GM12878 (cell line): ENCODE measurements at regions not wholly inside any gene's neighbourhood (a gene's known extent, or its start where the extent isn't known, plus 50 kb on each side); places are given as distances from the start of the nearest gene placed in this dataset.

ENCODE experiments used
- ATAC-seq: fragments of 200-7000 bp; cut with Tn5 transposase; 3 replicates; pipeline ENCODE4 v1.9.1; 2020; ENCODE audit warnings: mild to moderate bottlenecking, moderate library complexity
- BruUV-seq: library from RNA; stranded (reverse); fragments of 400-500 nt; replicated peaks from 2 replicates; lab custom pipeline; 2021; lab: Mats Ljungman, UMichigan
- CTCF ChIA-PET: fragments of 300-600 bp; sonication (Branson Sonifier 250); formaldehyde crosslinking; extraction: SDS; loops from one replicate; lab custom pipeline; 2021; ENCODE audit warnings: inconsistent platforms; lab: Yijun Ruan, JAX
- POLR2A ChIA-PET: fragments of 350-600 bp; formaldehyde crosslinking; extraction: SDS; loops from one replicate; lab custom pipeline; 2021; ENCODE audit warnings: inconsistent platforms; lab: Charles Lee
- RAD21 ChIA-PET: fragments of 300-600 bp; sonication (Branson Sonifier 250); formaldehyde crosslinking; loops from one replicate; lab custom pipeline; 2023; ENCODE audit warnings: antibody characterized with exemption; ENCODE audit not compliant: unreplicated experiment; lab: Charles Lee
- SMC1A ChIA-PET: fragments of 300-600 bp; sonication (Branson Sonifier 250); formaldehyde crosslinking; loops from one replicate; lab custom pipeline; 2023; ENCODE audit not compliant: unreplicated experiment, uncharacterized antibody; lab: Charles Lee
- DNase-seq: peaks from one replicate; pipeline ENCODE4 v3.0.0-alpha.2; 2011; ENCODE audit warnings: low read depth, low spot score
- FAIRE-seq: peaks from 3 replicates; lab custom pipeline; 2011; peaks lifted over from hg19 to GRCh38; lab: Jason Lieb, UNC
- H2AFZ ChIP-seq: 2 replicates; pipeline ENCODE4 v1.6.0; 2011; ENCODE audit warnings: low read depth, low read length, control low read depth; ENCODE audit not compliant: control insufficient read depth
- H3K27ac ChIP-seq: 2 replicates; pipeline ENCODE4 v1.5.1; 2011; ENCODE audit warnings: control low read depth; ENCODE audit not compliant: control insufficient read depth, insufficient read depth
- H3K27me3 ChIP-seq, 2 experiments: replicated peaks in 1 of 2; 2 replicates each; pipeline versions ENCODE4 v1.6.0 to v1.6.1; 2011; ENCODE audit warnings: low read length in 1 of 2; ENCODE audit not compliant: control insufficient read depth in 2 of 2, insufficient read depth in 2 of 2
- H3K36me3 ChIP-seq, 2 experiments: 2 replicates each; pipeline ENCODE4 v1.5.1; 2011; ENCODE audit warnings: low read length in 1 of 2; ENCODE audit not compliant: control insufficient read depth in 2 of 2, insufficient read depth in 2 of 2
- H3K4me1 ChIP-seq: 2 replicates; pipeline ENCODE4 v1.6.1; 2011; ENCODE audit warnings: mild to moderate bottlenecking, low read length, moderate library complexity, mixed read lengths; ENCODE audit not compliant: control insufficient read depth, insufficient read depth
- H3K4me2 ChIP-seq: 2 replicates; pipeline ENCODE4 v1.6.0; 2011; ENCODE audit warnings: control low read depth; ENCODE audit not compliant: control insufficient read depth, insufficient read depth
- H3K4me3 ChIP-seq: fragments of 200-600 bp; sonication (generic); 2 replicates; pipeline ENCODE4 v1.5.1; 2016
- H3K79me2 ChIP-seq: 2 replicates; pipeline ENCODE4 v1.6.0; 2011; ENCODE audit warnings: low read length; ENCODE audit not compliant: control insufficient read depth, insufficient read depth
- H3K9ac ChIP-seq: 2 replicates; pipeline ENCODE4 v1.8.0; 2011; ENCODE audit warnings: low read length, control low read depth, mixed read lengths; ENCODE audit not compliant: control insufficient read depth, insufficient read depth
- H3K9me3 ChIP-seq: replicated peaks from 3 replicates; pipeline ENCODE4 v1.5.1; 2011; ENCODE audit warnings: mild to moderate bottlenecking, low read length; ENCODE audit not compliant: control insufficient read depth, insufficient read depth
- H4K20me1 ChIP-seq: 2 replicates; pipeline ENCODE4 v1.6.0; 2011; ENCODE audit not compliant: control insufficient read depth, insufficient read depth
- ATF7 ChIP-seq: fragments of 450-650 bp; IDR thresholded peaks from 2 replicates; pipeline ENCODE4 v1.6.1; 2016; ENCODE audit warnings: low read depth, mild to moderate bottlenecking
- CBFB ChIP-seq: IDR thresholded peaks from 2 replicates; pipeline ENCODE4 v1.6.1; 2016; ENCODE audit warnings: antibody characterized with exemption, low read depth
- DPF2 ChIP-seq: fragments of 450-650 bp; IDR thresholded peaks from 2 replicates; pipeline ENCODE4 v1.6.1; 2017; ENCODE audit warnings: mild to moderate bottlenecking
- IKZF2 ChIP-seq, 2 experiments: fragments of 450-650 bp; IDR thresholded peaks; 2 replicates each; pipeline ENCODE4 v1.6.1; 2017; ENCODE audit warnings: mild to moderate bottlenecking in 2 of 2, moderate library complexity in 2 of 2
- JUNB ChIP-seq: IDR thresholded peaks from 2 replicates; pipeline ENCODE4 v1.6.1; 2016; ENCODE audit warnings: antibody characterized with exemption, mild to moderate bottlenecking
- LARP7 ChIP-seq: fragments of 450-650 bp; IDR thresholded peaks from 2 replicates; pipeline ENCODE4 v1.6.1; 2017; ENCODE audit warnings: mild to moderate bottlenecking
- MTA2 ChIP-seq: fragments of 450-650 bp; IDR thresholded peaks from 2 replicates; pipeline ENCODE4 v1.6.1; 2016; ENCODE audit warnings: low read depth, mild to moderate bottlenecking, moderate library complexity
- MYB ChIP-seq: fragments of 150-350 bp; IDR thresholded peaks from 2 replicates; pipeline ENCODE4 v1.6.1; 2014; ENCODE audit warnings: mild to moderate bottlenecking, low read depth, low read length, borderline replicate concordance
- POLR2A ChIP-seq: IDR thresholded peaks from 2 replicates; pipeline ENCODE4 v1.6.1; 2011; ENCODE audit warnings: low read depth, mild to moderate bottlenecking, low read length
- WGBS: methylation state at CpG from one replicate; pipeline ENCODE4 v1.1.6; 2016; ENCODE audit warnings: low lambda C conversion rate; ENCODE audit not compliant: insufficient replicate concordance, insufficient coverage; ENCODE audit errors: missing lambda C conversion rate; 5-methylcytosine and 5-hydroxymethylcytosine counted together
- in situ Hi-C: fragments of 300-500 bp; cut with MboI; formaldehyde crosslinking; loops from 9 replicates; pipeline ENCODE4 v1.14.3; 2018; ENCODE audit warnings: mixed read lengths
- intact Hi-C: fragments of 100-400 bp; cut with micrococcal nuclease; formaldehyde crosslinking; loops from one replicate; pipeline ENCODE4 v1.14.2; 2022; ENCODE audit not compliant: unreplicated experiment
- TF ChIP-seq, protein P1 (sequence below): fragments of 150-350 bp; IDR thresholded peaks from 2 replicates; pipeline ENCODE4 v1.6.1; 2014; ENCODE audit warnings: mild to moderate bottlenecking, low read depth, low read length
- TF ChIP-seq, protein P2 (sequence below): fragments of 450-650 bp; IDR thresholded peaks from 2 replicates; pipeline ENCODE4 v1.6.1; 2017; ENCODE audit warnings: low read depth, mild to moderate bottlenecking, moderate library complexity
- TF ChIP-seq, protein P3 (sequence below): IDR thresholded peaks from 2 replicates; pipeline ENCODE4 v1.6.1; 2011; ENCODE audit warnings: borderline replicate concordance, low read depth, mild to moderate bottlenecking, moderate library complexity, low read length; ENCODE audit not compliant: insufficient read depth, poor library complexity, severe bottlenecking
- TF ChIP-seq, protein P4 (sequence below): fragments of 150-350 bp; IDR thresholded peaks from 2 replicates; pipeline ENCODE4 v1.6.1; 2016; ENCODE audit warnings: low read depth, low read length
- TF ChIP-seq, protein P5 (sequence below): fragments of 450-650 bp; IDR thresholded peaks from 2 replicates; pipeline ENCODE4 v1.6.1; 2017; ENCODE audit warnings: mild to moderate bottlenecking, moderate library complexity

DNA sequence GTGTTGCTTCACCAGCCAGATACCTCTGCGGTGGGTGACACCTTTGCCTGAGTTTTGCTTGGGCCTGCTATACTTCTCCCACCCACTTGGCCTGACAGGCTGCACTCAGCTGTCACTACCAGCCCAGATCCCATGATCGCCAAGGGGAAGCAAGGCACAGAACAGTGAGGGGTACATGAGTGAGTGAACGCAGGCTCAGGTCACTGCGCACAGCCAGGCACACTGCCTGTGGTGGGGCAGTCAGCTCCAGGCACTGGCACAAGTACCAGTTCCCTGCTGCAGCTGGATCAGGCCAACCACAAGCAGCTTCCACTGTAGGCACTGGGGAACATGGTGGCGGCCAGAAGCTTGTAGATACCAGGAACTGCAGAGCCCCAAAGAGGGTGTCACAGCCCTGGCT, 441.9 kb upstream of the GRM3 start:
- no TSS peak for BruUV-seq
- ChIA-PET CTCF (no interaction called here), SMC1A (no interaction called here), POLR2A (no interaction called here), RAD21 (no interaction called here)
- in situ Hi-C loops: no loop called here
- no peak for FAIRE-seq
- H4K20me1 ChIP-seq: no peaks in the 10 kb centered on the region
- H3K4me1 ChIP-seq: no peaks in the 10 kb centered on the region
- no peak overlapping the region for H3K9ac ChIP-seq
- no peaks in the 10 kb centered on the region for H3K36me3 ChIP-seq
- H3K4me3 ChIP-seq: no peak overlapping the region
- H3K9me3 ChIP-seq: no peaks in the 10 kb centered on the region; the same call in 2 of the 3 replicates
- no peak overlapping the region for H3K4me2 ChIP-seq
- no peak overlapping the region for H2AFZ ChIP-seq
- no peak overlapping the region for H3K27ac ChIP-seq
- no peak for ATAC-seq
- no peak for DNase-seq
- intact Hi-C loops: no loop called here
- H3K79me2 ChIP-seq: no peaks in the 10 kb centered on the region
- 52% methylated on average over 5 of the region's 5 CpGs for WGBS
- no peaks in the 10 kb centered on the region for H3K27me3 ChIP-seq
- TF ChIP-seq CBFB (no peak), POLR2A (no peak), ATF7 (no peak), DPF2 (no peak), JUNB (no peak), MYB (no peak), LARP7 (no peak), MTA2 (no peak), IKZF2 (IDR thresholded peaks at IDR 0.05) (no peak)
- TF ChIP-seq, protein P1, sequence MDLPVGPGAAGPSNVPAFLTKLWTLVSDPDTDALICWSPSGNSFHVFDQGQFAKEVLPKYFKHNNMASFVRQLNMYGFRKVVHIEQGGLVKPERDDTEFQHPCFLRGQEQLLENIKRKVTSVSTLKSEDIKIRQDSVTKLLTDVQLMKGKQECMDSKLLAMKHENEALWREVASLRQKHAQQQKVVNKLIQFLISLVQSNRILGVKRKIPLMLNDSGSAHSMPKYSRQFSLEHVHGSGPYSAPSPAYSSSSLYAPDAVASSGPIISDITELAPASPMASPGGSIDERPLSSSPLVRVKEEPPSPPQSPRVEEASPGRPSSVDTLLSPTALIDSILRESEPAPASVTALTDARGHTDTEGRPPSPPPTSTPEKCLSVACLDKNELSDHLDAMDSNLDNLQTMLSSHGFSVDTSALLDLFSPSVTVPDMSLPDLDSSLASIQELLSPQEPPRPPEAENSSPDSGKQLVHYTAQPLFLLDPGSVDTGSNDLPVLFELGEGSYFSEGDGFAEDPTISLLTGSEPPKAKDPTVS: no peak
- TF ChIP-seq, protein P2, sequence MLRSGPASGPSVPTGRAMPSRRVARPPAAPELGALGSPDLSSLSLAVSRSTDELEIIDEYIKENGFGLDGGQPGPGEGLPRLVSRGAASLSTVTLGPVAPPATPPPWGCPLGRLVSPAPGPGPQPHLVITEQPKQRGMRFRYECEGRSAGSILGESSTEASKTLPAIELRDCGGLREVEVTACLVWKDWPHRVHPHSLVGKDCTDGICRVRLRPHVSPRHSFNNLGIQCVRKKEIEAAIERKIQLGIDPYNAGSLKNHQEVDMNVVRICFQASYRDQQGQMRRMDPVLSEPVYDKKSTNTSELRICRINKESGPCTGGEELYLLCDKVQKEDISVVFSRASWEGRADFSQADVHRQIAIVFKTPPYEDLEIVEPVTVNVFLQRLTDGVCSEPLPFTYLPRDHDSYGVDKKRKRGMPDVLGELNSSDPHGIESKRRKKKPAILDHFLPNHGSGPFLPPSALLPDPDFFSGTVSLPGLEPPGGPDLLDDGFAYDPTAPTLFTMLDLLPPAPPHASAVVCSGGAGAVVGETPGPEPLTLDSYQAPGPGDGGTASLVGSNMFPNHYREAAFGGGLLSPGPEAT: no peak
- TF ChIP-seq, protein P3, sequence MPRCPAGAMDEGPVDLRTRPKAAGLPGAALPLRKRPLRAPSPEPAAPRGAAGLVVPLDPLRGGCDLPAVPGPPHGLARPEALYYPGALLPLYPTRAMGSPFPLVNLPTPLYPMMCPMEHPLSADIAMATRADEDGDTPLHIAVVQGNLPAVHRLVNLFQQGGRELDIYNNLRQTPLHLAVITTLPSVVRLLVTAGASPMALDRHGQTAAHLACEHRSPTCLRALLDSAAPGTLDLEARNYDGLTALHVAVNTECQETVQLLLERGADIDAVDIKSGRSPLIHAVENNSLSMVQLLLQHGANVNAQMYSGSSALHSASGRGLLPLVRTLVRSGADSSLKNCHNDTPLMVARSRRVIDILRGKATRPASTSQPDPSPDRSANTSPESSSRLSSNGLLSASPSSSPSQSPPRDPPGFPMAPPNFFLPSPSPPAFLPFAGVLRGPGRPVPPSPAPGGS: no peak
- TF ChIP-seq, protein P4, sequence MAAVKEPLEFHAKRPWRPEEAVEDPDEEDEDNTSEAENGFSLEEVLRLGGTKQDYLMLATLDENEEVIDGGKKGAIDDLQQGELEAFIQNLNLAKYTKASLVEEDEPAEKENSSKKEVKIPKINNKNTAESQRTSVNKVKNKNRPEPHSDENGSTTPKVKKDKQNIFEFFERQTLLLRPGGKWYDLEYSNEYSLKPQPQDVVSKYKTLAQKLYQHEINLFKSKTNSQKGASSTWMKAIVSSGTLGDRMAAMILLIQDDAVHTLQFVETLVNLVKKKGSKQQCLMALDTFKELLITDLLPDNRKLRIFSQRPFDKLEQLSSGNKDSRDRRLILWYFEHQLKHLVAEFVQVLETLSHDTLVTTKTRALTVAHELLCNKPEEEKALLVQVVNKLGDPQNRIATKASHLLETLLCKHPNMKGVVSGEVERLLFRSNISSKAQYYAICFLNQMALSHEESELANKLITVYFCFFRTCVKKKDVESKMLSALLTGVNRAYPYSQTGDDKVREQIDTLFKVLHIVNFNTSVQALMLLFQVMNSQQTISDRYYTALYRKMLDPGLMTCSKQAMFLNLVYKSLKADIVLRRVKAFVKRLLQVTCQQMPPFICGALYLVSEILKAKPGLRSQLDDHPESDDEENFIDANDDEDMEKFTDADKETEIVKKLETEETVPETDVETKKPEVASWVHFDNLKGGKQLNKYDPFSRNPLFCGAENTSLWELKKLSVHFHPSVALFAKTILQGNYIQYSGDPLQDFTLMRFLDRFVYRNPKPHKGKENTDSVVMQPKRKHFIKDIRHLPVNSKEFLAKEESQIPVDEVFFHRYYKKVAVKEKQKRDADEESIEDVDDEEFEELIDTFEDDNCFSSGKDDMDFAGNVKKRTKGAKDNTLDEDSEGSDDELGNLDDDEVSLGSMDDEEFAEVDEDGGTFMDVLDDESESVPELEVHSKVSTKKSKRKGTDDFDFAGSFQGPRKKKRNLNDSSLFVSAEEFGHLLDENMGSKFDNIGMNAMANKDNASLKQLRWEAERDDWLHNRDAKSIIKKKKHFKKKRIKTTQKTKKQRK: no peak
- TF ChIP-seq, protein P5, sequence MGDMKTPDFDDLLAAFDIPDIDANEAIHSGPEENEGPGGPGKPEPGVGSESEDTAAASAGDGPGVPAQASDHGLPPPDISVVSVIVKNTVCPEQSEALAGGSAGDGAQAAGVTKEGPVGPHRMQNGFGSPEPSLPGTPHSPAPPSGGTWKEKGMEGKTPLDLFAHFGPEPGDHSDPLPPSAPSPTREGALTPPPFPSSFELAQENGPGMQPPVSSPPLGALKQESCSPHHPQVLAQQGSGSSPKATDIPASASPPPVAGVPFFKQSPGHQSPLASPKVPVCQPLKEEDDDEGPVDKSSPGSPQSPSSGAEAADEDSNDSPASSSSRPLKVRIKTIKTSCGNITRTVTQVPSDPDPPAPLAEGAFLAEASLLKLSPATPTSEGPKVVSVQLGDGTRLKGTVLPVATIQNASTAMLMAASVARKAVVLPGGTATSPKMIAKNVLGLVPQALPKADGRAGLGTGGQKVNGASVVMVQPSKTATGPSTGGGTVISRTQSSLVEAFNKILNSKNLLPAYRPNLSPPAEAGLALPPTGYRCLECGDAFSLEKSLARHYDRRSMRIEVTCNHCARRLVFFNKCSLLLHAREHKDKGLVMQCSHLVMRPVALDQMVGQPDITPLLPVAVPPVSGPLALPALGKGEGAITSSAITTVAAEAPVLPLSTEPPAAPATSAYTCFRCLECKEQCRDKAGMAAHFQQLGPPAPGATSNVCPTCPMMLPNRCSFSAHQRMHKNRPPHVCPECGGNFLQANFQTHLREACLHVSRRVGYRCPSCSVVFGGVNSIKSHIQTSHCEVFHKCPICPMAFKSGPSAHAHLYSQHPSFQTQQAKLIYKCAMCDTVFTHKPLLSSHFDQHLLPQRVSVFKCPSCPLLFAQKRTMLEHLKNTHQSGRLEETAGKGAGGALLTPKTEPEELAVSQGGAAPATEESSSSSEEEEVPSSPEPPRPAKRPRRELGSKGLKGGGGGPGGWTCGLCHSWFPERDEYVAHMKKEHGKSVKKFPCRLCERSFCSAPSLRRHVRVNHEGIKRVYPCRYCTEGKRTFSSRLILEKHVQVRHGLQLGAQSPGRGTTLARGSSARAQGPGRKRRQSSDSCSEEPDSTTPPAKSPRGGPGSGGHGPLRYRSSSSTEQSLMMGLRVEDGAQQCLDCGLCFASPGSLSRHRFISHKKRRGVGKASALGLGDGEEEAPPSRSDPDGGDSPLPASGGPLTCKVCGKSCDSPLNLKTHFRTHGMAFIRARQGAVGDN: no peak
